Cardiac muscle cell (in vitro differentiated cells and primary cell): ENCODE measurements at regions not wholly inside any gene's neighbourhood (a gene's known extent, or its start where the extent isn't known, plus 50 kb on each side); places are given as distances from the start of the nearest gene placed in this dataset.

Source experiments
- DNase-seq, 2 donors: peaks; one replicate each; pipeline versions ENCODE4 v3.0.0 to v3.0.0-alpha.2; 2010 to 2017; ENCODE audit warnings: low read depth in 1 of 2, low spot score in 1 of 2
- H3K27ac ChIP-seq: fragments of 200-600 bp; sonication (generic); 2 replicates; pipeline ENCODE4 v1.5.1; 2016
- H3K27me3 ChIP-seq: fragments of 200-600 bp; sonication (generic); 2 replicates; pipeline ENCODE4 v1.6.0; 2016; ENCODE audit warnings: control low read depth
- H3K36me3 ChIP-seq: fragments of 200-600 bp; sonication (generic); 2 replicates; pipeline ENCODE4 v1.5.1; 2016; ENCODE audit warnings: control low read depth
- H3K4me1 ChIP-seq: fragments of 200-600 bp; sonication (generic); 2 replicates; pipeline ENCODE4 v1.8.1; 2017; ENCODE audit warnings: low read depth, mild to moderate bottlenecking, mixed run types
- H3K4me3 ChIP-seq: fragments of 200-600 bp; sonication (generic); 2 replicates; pipeline ENCODE4 v1.5.1; 2016; ENCODE audit warnings: mild to moderate bottlenecking
- H3K9me3 ChIP-seq: fragments of 200-600 bp; sonication (generic); 2 replicates; pipeline ENCODE4 v1.5.1; 2017; ENCODE audit warnings: low read depth, mild to moderate bottlenecking, control low read depth
- CTCF ChIP-seq: IDR thresholded peaks from 2 replicates; pipeline ENCODE4 v1.5.1; 2012; ENCODE audit warnings: low read depth, mild to moderate bottlenecking, low read length

DNA sequence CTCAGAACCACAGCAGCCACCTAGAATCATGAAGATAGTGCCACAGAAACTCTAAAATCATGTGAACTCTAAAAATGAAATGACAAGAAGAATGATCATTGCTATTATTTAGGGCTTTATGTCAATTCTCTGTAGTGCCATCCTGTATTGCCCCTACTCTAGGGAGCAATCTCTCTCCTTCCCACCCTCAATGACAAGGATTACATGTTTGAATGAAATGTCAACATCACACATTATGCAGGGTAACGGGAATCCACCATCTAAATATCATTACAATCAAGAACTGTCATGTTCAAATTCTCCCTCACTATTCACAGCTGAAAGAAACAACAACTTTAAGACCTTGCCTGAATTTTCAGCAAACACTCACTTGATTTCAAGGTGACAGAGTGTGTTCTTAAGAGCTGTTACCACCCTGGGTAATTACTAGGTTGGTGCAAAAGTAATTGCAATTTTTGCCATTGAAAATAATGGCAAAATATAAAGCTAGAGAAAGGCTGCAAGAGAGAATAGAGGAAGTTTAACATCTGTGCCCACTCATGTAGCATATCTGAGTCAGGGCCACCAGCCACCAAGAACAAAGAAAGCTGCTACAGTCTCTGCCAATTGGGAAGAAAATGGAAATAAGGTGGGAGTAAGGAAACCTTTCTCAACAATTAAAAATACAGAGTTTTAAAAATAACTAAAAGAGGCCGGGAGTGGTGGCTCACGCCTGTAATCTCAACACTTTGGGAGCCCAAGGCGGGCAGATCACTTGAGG lies 112.8 kb upstream of the PSMD7 start:
- H3K27me3 ChIP-seq, result no peaks in the 10 kb centered on the region
- H3K4me3 ChIP-seq, result no peak overlapping the region
- no peaks in the 10 kb centered on the region for H3K9me3 ChIP-seq
- TF ChIP-seq CTCF, result no peak
- H3K36me3 ChIP-seq, result no peaks in the 10 kb centered on the region
- H3K27ac ChIP-seq, result no peak overlapping the region
- H3K4me1 ChIP-seq, result no peaks in the 10 kb centered on the region
- no peak for DNase-seq

- H3K27ac ChIP-seq, result no peak overlapping the region
- H3K36me3 ChIP-seq, result no peaks in the 10 kb centered on the region
- no peak for TF ChIP-seq CTCF
- no peaks in the 10 kb centered on the region for H3K9me3 ChIP-seq
- DNase-seq, result peak in 1 of 2 donors; percentile 47
- no peaks in the 10 kb centered on the region for H3K27me3 ChIP-seq
- no peaks in the 10 kb centered on the region for H3K4me1 ChIP-seq
- no peak overlapping the region for H3K4me3 ChIP-seq
Measured at GRCh38 chr16:74169687-74170376, 126.8 kb upstream of the PSMD7 start.

DNA sequence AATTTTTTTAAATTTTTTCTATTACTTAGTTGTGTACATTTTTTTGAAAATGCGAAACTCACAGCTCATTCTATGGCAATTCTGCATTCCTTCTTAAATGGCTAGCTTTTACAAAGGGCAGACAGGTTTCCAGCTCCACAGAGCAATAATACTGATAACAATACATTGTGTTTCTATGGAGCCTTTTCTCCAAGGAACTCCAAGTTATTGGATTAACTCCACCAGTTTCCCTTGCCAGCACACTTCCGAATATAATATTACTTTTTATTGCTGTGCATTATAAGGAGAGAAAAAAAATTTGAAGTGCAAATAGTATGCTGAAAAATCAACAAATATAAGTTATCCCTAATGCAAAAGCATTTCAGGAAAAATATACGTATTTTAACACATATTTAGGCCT lies 127.5 kb upstream of the PSMD7 start:
- Histone ChIP-seq H3K27me3 (no peaks in the 10 kb centered on the region), H3K4me1 (no peaks in the 10 kb centered on the region), H3K4me3 (no peak overlapping the region), H3K36me3 (no peaks in the 10 kb centered on the region), H3K9me3 (no peaks in the 10 kb centered on the region), H3K27ac (no peak overlapping the region)
- TF ChIP-seq CTCF, result no peak
- DNase-seq, result no peak

DNA sequence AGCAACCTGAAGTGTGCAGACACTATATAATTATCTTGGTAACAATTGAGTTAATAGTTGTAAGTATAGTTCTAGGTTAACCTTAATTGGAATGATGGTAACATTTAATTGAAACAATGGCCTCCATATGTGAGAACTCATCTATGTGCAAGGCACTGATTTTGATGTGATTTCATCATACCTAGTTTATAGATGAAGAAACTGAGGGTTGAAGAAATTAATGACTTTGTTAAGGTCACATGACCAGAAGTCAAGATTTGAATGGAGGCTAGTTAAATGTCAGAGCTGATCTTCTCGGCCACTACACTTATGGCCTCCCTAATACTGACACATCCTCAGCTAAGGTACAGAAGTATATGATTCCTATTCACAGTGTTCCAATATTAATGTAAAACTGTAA lies 128.2 kb upstream of the PSMD7 start:
- H3K36me3 ChIP-seq, result no peaks in the 10 kb centered on the region
- H3K9me3 ChIP-seq, result no peaks in the 10 kb centered on the region
- DNase-seq, result no peak
- H3K27me3 ChIP-seq, result no peaks in the 10 kb centered on the region
- H3K4me1 ChIP-seq, result no peaks in the 10 kb centered on the region
- no peak overlapping the region for H3K4me3 ChIP-seq
- no peak overlapping the region for H3K27ac ChIP-seq
- no peak for TF ChIP-seq CTCF

DNA sequence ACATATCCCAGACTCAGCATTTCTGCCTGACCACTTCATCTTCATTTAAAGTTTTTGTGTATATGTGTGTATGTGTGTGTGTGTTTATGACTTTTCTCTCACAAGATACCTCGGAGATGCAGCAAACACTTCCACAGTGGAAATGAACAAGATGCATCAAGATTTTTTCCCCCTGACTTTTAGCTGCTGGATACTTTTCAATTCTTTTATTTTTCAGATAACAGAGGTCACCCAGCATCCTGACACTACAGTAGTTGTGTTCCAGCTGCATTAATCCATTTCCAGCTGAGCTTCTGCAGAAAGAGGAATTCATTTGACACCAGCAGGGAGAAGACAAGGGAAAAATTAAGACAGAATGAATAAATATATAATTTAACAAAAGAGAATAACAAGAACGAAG lies 130.2 kb upstream of the PSMD7 start:
- DNase-seq, result no peak
- TF ChIP-seq CTCF, result no peak
- Histone ChIP-seq H3K36me3 (no peaks in the 10 kb centered on the region), H3K9me3 (no peaks in the 10 kb centered on the region), H3K27ac (no peak overlapping the region), H3K4me3 (no peak overlapping the region), H3K4me1 (no peaks in the 10 kb centered on the region), H3K27me3 (no peaks in the 10 kb centered on the region)
